Neuronal stem cell (in vitro differentiated cells): ENCODE measurements at regions not wholly inside any gene's neighbourhood (a gene's known extent, or its start where the extent isn't known, plus 50 kb on each side); places are given as distances from the start of the nearest gene placed in this dataset.
A peak's percentile ranks its signal among the peaks of the same experiment; 100 is the strongest.

Experiments used
- DNase-seq: peaks from one replicate; pipeline ENCODE4 v3.0.0-alpha.2; 2013; ENCODE audit warnings: low spot score
- H2AFZ ChIP-seq: one replicate; pipeline ENCODE4 v1.6.1; 2013; ENCODE audit warnings: mild to moderate bottlenecking, low read length, inconsistent platforms
- H2AK5ac ChIP-seq: 2 replicates; pipeline ENCODE4 v1.6.1; 2013; ENCODE audit warnings: low read depth, mild to moderate bottlenecking, inconsistent platforms, low read length, moderate library complexity, mixed read lengths
- H2BK120ac ChIP-seq: 2 replicates; pipeline ENCODE4 v1.6.1; 2013; ENCODE audit warnings: low read depth, mild to moderate bottlenecking, inconsistent platforms, low read length, moderate library complexity, mixed read lengths
- H2BK12ac ChIP-seq: one replicate; pipeline ENCODE4 v1.6.1; 2013; ENCODE audit warnings: low read length, inconsistent platforms
- H2BK15ac ChIP-seq: 2 replicates; pipeline ENCODE4 v1.6.1; 2013; ENCODE audit warnings: mild to moderate bottlenecking, low read length, inconsistent platforms, mixed read lengths
- H2BK5ac ChIP-seq: one replicate; pipeline ENCODE4 v1.6.1; 2013; ENCODE audit warnings: inconsistent platforms, mild to moderate bottlenecking, low read length, moderate library complexity
- H3K14ac ChIP-seq: one replicate; pipeline ENCODE4 v1.6.1; 2013; ENCODE audit warnings: low read length, inconsistent platforms
- H3K18ac ChIP-seq: 2 replicates; pipeline ENCODE4 v1.6.1; 2013; ENCODE audit warnings: low read length, inconsistent platforms
- H3K23ac ChIP-seq: 2 replicates; pipeline ENCODE4 v1.6.1; 2013; ENCODE audit warnings: low read depth, mild to moderate bottlenecking, mixed read lengths, low read length, inconsistent platforms; ENCODE audit not compliant: poor library complexity
- H3K27ac ChIP-seq: replicated peaks from 3 replicates; pipeline ENCODE4 v1.5.1; 2013; ENCODE audit warnings: low read length, inconsistent platforms
- H3K27me3 ChIP-seq, 3 experiments: 2 replicates each; pipeline ENCODE4 v1.6.1; 2013; ENCODE audit warnings: low read length in 3 of 3, mild to moderate bottlenecking in 2 of 3, inconsistent platforms in 1 of 3, low read depth in 1 of 3, mixed read lengths in 1 of 3, moderate library complexity in 1 of 3; ENCODE audit not compliant: control insufficient read depth in 3 of 3, insufficient read depth in 3 of 3
- H3K36me3 ChIP-seq, 2 donors: replicated peaks in 1 of 2; 2 replicates each; pipeline ENCODE4 v1.6.1; 2013; ENCODE audit warnings: low read length in 2 of 2; ENCODE audit not compliant: control insufficient read depth in 2 of 2, insufficient read depth in 2 of 2
- H3K4ac ChIP-seq: 2 replicates; pipeline ENCODE4 v1.6.1; 2013; ENCODE audit warnings: inconsistent platforms, mild to moderate bottlenecking, low read length, moderate library complexity
- H3K4me1 ChIP-seq, 2 donors: 1 replicate in 1 of 2; 2 replicates in 1 of 2; pipeline ENCODE4 v1.6.1; 2013; ENCODE audit warnings: low read length in 2 of 2, low read depth in 1 of 2; ENCODE audit not compliant: control insufficient read depth in 2 of 2, insufficient read depth in 1 of 2
- H3K4me2 ChIP-seq: one replicate; pipeline ENCODE4 v1.6.1; 2013; ENCODE audit warnings: mild to moderate bottlenecking, low read length, inconsistent platforms; ENCODE audit not compliant: insufficient read depth, poor library complexity, severe bottlenecking
- H3K4me3 ChIP-seq, 2 donors: 2 replicates each; pipeline ENCODE4 v1.5.1; 2013; ENCODE audit warnings: low read length in 2 of 2, mild to moderate bottlenecking in 2 of 2, inconsistent platforms in 1 of 2, moderate library complexity in 1 of 2
- H3K79me1 ChIP-seq: one replicate; pipeline ENCODE4 v1.6.1; 2013; ENCODE audit warnings: low read depth, mild to moderate bottlenecking, inconsistent platforms, low read length, moderate library complexity
- H3K9ac ChIP-seq: one replicate; pipeline ENCODE4 v1.6.1; 2013; ENCODE audit warnings: mild to moderate bottlenecking, low read depth, low read length, inconsistent platforms; ENCODE audit not compliant: poor library complexity
- H3K9me3 ChIP-seq, 2 donors: replicated peaks in 1 of 2; 2 replicates each; pipeline versions ENCODE3 to v1.6.1; 2013; ENCODE audit warnings: low read length in 2 of 2, mild to moderate bottlenecking in 2 of 2, inconsistent platforms in 1 of 2, low read depth in 1 of 2, mixed read lengths in 1 of 2, moderate library complexity in 1 of 2; ENCODE audit not compliant: control insufficient read depth in 2 of 2, insufficient read depth in 1 of 2
- H4K8ac ChIP-seq: one replicate; pipeline ENCODE4 v1.6.1; 2013; ENCODE audit warnings: low read depth, mild to moderate bottlenecking, inconsistent platforms, low read length, moderate library complexity
- H4K91ac ChIP-seq: one replicate; pipeline ENCODE4 v1.6.1; 2013; ENCODE audit warnings: low read length, low read depth, mild to moderate bottlenecking, inconsistent platforms; ENCODE audit not compliant: poor library complexity
- WGBS, 2 donors: extraction: QIAGEN DNeasy Blood & Tissue Kit; methylation state at CpG; one replicate each; pipeline ENCODE4 v1.1.7; 2013; ENCODE audit warnings: missing lambda C conversion rate in 2 of 2, mixed read lengths in 1 of 2; ENCODE audit not compliant: insufficient read length in 2 of 2, insufficient replicate concordance in 1 of 2; ENCODE audit errors: extremely low coverage in 2 of 2; 5-methylcytosine and 5-hydroxymethylcytosine counted together

DNA sequence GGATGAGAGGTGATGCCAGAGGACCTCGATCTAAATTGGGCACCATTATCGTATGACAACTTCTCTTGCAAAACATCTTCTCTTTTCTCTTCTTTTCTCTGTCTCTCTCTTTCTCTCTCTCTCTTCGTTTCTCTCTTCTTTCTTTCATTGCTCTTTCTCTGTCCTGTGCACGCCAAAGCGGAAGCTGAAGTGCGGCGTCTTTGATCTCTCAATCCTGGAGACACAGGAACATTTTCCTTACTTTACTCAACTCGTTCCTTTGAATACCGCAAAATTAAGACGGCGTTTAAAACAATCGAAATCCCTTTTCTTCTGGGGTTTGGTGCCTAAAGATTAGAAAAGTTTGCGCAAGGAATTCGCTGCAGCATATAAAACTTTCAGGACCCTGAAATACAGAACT is 176.6 kb downstream of the KDM5D start:
- Histone ChIP-seq H4K8ac (no peak overlapping the region), H2AFZ (no peak overlapping the region), H2BK120ac (no peak overlapping the region), H3K4ac (no peak overlapping the region), H3K4me1 (no peaks in the 10 kb centered on the region), H2BK12ac (no peak overlapping the region), H3K27me3 (no peaks in the 10 kb centered on the region), H3K79me1 (no peaks in the 10 kb centered on the region), H3K9me3 (no peaks in the 10 kb centered on the region), H3K27ac (peak overlapping the region; percentile 78), H3K4me2 (peak overlapping the region; percentile 57), H3K9ac (no peak overlapping the region), H3K36me3 (no peaks in the 10 kb centered on the region), H3K23ac (no peak overlapping the region), H2BK5ac (no peak overlapping the region), H4K91ac (no peak overlapping the region), H2AK5ac (no peak overlapping the region), H3K14ac (no peak overlapping the region), H3K4me3 (peak overlapping the region in 1 of 2 donors; percentile 97), H2BK15ac (no peak overlapping the region), H3K18ac (no peak overlapping the region)
- WGBS, 2 donors: no CpG with 5 or more reads among the region's 14 CpGs
- peak; percentile 21 for DNase-seq

DNA sequence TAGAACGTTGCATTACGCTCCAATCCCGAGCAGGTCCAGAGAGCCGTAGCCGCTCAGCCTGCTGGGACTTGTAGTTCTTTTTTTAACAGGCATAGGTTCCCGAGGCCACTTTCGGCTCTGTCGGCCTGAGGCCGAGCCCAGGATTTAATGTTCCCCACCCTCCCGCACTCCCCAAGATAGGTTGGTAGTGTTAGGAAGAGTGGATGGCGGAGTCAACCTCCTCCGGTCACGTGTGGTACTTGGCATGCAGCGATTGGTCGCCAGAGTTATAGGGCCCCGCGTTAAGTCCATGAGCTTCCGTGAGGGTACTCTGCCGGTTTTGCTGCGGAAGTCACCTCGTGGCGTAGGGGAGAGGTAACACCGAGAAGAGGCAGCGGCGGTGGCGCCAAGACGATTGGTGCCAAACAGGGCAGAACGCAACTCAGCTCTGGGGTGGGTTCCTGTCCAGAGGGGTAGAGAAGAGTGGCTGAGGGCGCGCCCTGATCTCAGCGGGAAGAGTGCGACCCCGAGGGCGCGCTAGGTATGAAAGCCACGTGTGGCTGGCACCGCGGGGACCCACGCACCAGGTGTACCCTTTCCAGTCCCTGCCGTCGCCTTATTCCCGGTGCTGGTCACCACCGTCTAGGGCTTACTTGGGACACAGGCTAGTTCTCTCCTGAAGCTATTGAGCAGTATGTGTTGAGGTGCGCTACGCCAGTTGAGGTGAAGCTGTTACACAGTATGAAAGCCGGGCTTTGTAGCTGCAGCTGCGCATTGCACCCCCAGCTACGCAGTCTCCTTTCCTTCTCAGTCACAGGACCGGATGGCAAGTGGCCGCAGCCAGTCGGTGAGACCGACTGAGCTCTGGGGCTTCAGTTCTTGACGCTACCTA is 177.2 kb downstream of the KDM5D start:
- Histone ChIP-seq H3K4ac (no peak overlapping the region), H2BK120ac (no peak overlapping the region), H2AFZ (no peak overlapping the region), H4K8ac (peak overlapping the region; percentile 43), H2AK5ac (no peak overlapping the region), H2BK12ac (no peak overlapping the region), H4K91ac (no peak overlapping the region), H3K14ac (peak overlapping the region; percentile 21), H3K4me2 (peak overlapping the region; percentile 57), H3K18ac (no peak overlapping the region), H3K4me3 (peak overlapping the region in 1 of 2 donors; percentile 97), H3K27ac (peak overlapping the region; percentile 78), H3K27me3 (no peaks in the 10 kb centered on the region), H3K23ac (no peak overlapping the region), H2BK15ac (no peak overlapping the region), H3K9ac (peak overlapping the region; percentile 84), H2BK5ac (no peak overlapping the region), H3K4me1 (no peaks in the 10 kb centered on the region), H3K36me3 (no peaks in the 10 kb centered on the region), H3K79me1 (no peaks in the 10 kb centered on the region), H3K9me3 (no peaks in the 10 kb centered on the region)
- peak; percentile 85 for DNase-seq
- WGBS, 2 donors: no CpG with 5 or more reads among the region's 53 CpGs

DNA sequence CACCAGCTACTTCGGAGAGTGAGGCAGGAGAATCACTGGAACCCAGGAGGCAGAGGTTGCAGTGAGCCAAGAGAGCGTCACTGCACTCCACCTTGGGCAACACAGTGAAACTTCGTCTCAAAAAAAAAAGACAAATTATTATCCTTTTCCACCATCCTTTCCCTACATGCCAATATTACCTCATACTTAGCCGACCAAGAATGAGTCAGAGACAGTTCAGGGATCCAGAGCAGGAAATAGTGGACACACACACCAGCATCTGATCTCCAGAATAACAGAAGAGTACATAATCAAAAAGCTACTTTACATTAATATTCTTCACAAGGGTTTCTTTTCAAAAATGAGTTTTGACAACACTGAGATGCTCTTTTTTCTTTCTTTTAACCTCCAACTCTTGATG is 185.4 kb downstream of the KDM5D start:
- Histone ChIP-seq H2BK15ac (no peak overlapping the region), H2BK5ac (no peak overlapping the region), H3K9me3 (no peaks in the 10 kb centered on the region), H3K27ac (no peak overlapping the region), H3K36me3 (no peaks in the 10 kb centered on the region), H3K4me3 (no peak overlapping the region), H3K23ac (no peak overlapping the region), H3K4me1 (no peaks in the 10 kb centered on the region), H2AFZ (no peak overlapping the region), H3K4ac (no peak overlapping the region), H3K4me2 (no peak overlapping the region), H3K79me1 (no peaks in the 10 kb centered on the region), H3K27me3 (no peaks in the 10 kb centered on the region), H4K8ac (no peak overlapping the region), H4K91ac (no peak overlapping the region), H2AK5ac (no peak overlapping the region), H2BK120ac (no peak overlapping the region), H3K14ac (no peak overlapping the region), H3K18ac (no peak overlapping the region), H2BK12ac (no peak overlapping the region), H3K9ac (no peak overlapping the region)
- no peak for DNase-seq
- no CpG with 5 or more reads among the region's 4 CpGs for WGBS, 2 donors

DNA sequence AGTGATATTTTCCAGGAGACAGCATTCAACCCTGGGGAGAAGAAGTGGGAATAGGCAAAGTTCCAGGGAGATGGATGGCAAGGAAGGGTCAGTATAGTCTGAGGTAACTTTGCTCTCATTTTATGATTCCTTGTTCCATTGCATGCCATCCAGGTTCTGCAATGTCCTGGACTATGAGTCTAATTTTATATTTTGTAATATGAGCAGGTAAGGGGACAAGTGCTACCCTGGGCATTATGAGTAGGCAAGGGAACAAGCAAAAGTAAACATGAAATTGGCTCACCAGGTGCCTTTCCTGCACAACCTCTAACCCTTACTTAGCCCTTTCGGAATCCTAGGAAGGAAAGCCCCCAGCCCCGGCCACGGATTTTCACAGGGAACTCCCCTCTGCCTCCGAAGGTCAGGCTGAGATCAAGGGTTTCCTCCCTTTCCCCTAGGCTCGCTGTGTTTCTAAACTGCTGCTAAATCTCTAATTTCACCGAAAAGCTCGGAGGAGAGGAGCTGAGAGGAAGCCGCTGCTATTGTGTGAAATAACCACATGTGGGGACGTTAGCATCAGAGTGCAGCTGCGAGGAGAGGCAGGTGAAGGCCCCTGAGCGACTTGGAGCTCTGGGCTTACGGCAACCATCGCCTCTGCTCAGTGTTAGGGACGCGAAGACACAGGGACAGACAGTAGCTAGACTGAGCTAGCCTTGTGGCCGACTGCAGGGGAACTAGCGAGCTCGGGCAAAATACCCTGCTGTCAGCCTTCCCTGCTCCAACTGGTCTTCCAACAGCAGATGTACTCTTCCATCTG is 194.7 kb downstream of the KDM5D start:
- H3K4me1 ChIP-seq: no peaks in the 10 kb centered on the region
- no peak overlapping the region for H3K9ac ChIP-seq
- H2BK15ac ChIP-seq: no peak overlapping the region
- no peak overlapping the region for H3K4ac ChIP-seq
- no peak overlapping the region for H2BK5ac ChIP-seq
- H3K27me3 ChIP-seq: no peaks in the 10 kb centered on the region
- no peak overlapping the region for H2BK12ac ChIP-seq
- no CpG with 5 or more reads among the region's 18 CpGs for WGBS, 2 donors
- H3K27ac ChIP-seq: no peak overlapping the region
- no peak overlapping the region for H3K18ac ChIP-seq
- H4K8ac ChIP-seq: no peak overlapping the region
- no peak overlapping the region for H2AK5ac ChIP-seq
- H3K36me3 ChIP-seq: no peaks in the 10 kb centered on the region
- H3K23ac ChIP-seq: no peak overlapping the region
- DNase-seq: no peak
- no peak overlapping the region for H3K14ac ChIP-seq
- no peak overlapping the region for H2BK120ac ChIP-seq
- no peaks in the 10 kb centered on the region for H3K9me3 ChIP-seq
- H3K4me2 ChIP-seq: no peak overlapping the region
- no peak overlapping the region for H2AFZ ChIP-seq
- no peak overlapping the region for H3K4me3 ChIP-seq
- H4K91ac ChIP-seq: no peak overlapping the region
- no peaks in the 10 kb centered on the region for H3K79me1 ChIP-seq
